ENCODE measurements at regions not wholly inside any gene's neighbourhood (a gene's known extent, or its start where the extent isn't known, plus 50 kb on each side); places are given as distances from the start of the nearest gene placed in this dataset.

- TF ChIP-seq, protein P1, sequence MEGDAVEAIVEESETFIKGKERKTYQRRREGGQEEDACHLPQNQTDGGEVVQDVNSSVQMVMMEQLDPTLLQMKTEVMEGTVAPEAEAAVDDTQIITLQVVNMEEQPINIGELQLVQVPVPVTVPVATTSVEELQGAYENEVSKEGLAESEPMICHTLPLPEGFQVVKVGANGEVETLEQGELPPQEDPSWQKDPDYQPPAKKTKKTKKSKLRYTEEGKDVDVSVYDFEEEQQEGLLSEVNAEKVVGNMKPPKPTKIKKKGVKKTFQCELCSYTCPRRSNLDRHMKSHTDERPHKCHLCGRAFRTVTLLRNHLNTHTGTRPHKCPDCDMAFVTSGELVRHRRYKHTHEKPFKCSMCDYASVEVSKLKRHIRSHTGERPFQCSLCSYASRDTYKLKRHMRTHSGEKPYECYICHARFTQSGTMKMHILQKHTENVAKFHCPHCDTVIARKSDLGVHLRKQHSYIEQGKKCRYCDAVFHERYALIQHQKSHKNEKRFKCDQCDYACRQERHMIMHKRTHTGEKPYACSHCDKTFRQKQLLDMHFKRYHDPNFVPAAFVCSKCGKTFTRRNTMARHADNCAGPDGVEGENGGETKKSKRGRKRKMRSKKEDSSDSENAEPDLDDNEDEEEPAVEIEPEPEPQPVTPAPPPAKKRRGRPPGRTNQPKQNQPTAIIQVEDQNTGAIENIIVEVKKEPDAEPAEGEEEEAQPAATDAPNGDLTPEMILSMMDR (IDR thresholded peaks at IDR 0.05), result no peak
- H3K4me1 ChIP-seq (ENCODE audit: control insufficient read depth in 1 of 2, low read depth in 2 of 2), result no peaks in the 10 kb centered on the region
- H3K9me3 ChIP-seq, result no peaks in the 10 kb centered on the region
- H3K36me3 ChIP-seq, result no peaks in the 10 kb centered on the region
- no peak for DNase-seq (ENCODE audit: low spot score)
- H3K27ac ChIP-seq, result no peak overlapping the region
- H3K4me3 ChIP-seq, result no peak overlapping the region
- ATAC-seq (ENCODE audit: insufficient number of reproducible peaks, low FRiP score, low read depth), result no peak
- no peaks in the 10 kb centered on the region for H3K27me3 ChIP-seq (replicated peaks; ENCODE audit: insufficient read depth)
Observed at GRCh38 chr3:102570511-102570910, 135.7 kb downstream of the ZPLD1 start.

DNA sequence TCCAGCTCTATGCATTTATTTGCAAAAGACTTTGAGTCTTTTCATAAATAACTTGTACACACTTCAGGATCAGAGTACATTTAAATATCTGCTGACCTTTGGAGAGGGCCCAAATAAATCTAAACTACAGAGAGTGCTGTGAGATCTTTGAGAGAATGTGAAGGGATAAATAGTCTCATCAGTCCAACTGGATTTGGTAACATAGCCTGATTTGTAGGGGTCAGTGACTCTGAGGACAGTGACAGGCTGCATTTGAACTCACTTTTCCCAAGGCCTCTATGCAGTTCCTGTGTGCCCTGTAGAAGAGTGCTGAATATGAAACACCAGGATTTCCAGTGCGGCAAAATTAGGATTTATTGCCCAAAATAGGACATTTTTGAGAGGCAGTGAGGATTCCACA is 136.2 kb downstream of the ZPLD1 start:
- TF ChIP-seq, protein P1 (IDR thresholded peaks at IDR 0.05), result no peak
- no peaks in the 10 kb centered on the region for H3K4me1 ChIP-seq (ENCODE audit: control insufficient read depth in 1 of 2, low read depth in 2 of 2)

DNA sequence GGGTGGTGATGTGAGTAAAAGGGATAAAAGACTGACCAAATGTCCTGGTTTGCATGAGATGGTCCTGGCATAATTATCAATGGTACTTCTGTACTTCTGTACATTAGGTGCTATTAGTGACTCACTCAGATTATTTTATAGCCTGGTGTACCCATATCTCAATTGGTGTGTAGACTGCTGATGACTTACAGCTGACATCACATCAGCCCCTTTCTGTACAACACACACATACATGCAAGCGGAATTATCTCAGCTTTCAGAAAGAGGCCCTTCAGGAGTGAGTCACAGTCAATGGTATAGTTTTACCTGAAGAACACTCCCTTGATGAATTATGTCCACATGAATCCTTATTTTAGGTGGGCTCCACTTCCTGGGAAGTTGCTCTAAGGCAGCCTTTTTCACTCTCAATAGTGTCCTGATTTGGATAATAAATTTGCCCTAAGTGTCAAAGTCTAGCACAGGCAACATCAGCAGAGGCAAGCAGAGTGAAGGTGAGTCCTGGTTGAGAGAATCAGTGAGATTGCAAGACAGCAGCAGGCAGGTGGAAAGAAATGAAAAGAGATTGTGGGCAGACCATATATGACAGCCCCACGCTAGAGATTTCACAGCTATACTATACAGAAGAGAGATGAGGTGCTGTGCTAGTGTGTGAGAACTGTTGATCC is 137.0 kb downstream of the ZPLD1 start:
- DNase-seq (ENCODE audit: low spot score) (no peak), ATAC-seq (ENCODE audit: insufficient number of reproducible peaks, low FRiP score, low read depth) (no peak)
- H3K27me3 ChIP-seq (replicated peaks; ENCODE audit: insufficient read depth), result no peaks in the 10 kb centered on the region
- H3K4me1 ChIP-seq (ENCODE audit: control insufficient read depth in 1 of 2, low read depth in 2 of 2), result no peaks in the 10 kb centered on the region
- no peak overlapping the region for H3K4me3 ChIP-seq
- TF ChIP-seq, protein P1 (IDR thresholded peaks at IDR 0.05), result no peak
- no peak overlapping the region for H3K27ac ChIP-seq
- no peaks in the 10 kb centered on the region for H3K36me3 ChIP-seq
- H3K9me3 ChIP-seq, result no peaks in the 10 kb centered on the region

More for the DNA sequence above, 136.2 kb downstream of the ZPLD1 start:
- H3K27ac ChIP-seq, result no peak overlapping the region
- H3K27me3 ChIP-seq (replicated peaks; ENCODE audit: insufficient read depth), result no peaks in the 10 kb centered on the region
- no peaks in the 10 kb centered on the region for H3K9me3 ChIP-seq
- ATAC-seq (ENCODE audit: insufficient number of reproducible peaks, low FRiP score, low read depth) (no peak), DNase-seq (ENCODE audit: low spot score) (no peak)
- H3K4me3 ChIP-seq, result no peak overlapping the region
- no peaks in the 10 kb centered on the region for H3K36me3 ChIP-seq

DNA sequence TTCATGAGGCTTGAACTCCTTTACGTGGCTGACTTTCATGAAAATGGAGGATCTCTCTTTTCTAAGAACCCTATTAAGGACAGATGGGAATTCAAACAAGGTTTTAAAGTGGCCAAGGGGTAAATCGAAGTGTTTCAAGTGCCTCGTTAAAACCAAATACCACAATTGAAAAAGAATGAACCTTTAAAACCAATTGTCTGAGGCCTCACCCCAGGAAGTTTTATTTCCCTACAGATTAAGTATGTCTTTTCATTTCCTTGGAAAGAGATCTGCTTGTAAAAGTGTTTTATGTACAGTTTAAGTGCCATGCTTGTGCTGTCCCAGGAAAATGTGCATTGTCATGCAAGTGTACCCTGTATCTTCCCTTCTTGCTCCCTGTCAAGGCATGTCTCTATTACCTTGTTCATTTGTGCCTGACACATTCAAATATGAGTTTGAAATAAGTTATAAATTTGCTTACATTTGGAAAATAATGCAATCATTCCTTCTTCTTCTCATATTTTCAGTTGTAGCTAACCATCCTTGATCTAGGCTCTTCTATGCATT is 138.7 kb downstream of the ZPLD1 start:
- ATAC-seq (ENCODE audit: insufficient number of reproducible peaks, low FRiP score, low read depth) (no peak), DNase-seq (ENCODE audit: low spot score) (no peak)
- Histone ChIP-seq H3K4me1 (ENCODE audit: control insufficient read depth in 1 of 2, low read depth in 2 of 2) (no peaks in the 10 kb centered on the region), H3K27ac (no peak overlapping the region), H3K36me3 (no peaks in the 10 kb centered on the region), H3K27me3 (replicated peaks; ENCODE audit: insufficient read depth) (no peaks in the 10 kb centered on the region), H3K9me3 (no peaks in the 10 kb centered on the region), H3K4me3 (no peak overlapping the region)
- TF ChIP-seq, protein P1 (IDR thresholded peaks at IDR 0.05), result no peak

DNA sequence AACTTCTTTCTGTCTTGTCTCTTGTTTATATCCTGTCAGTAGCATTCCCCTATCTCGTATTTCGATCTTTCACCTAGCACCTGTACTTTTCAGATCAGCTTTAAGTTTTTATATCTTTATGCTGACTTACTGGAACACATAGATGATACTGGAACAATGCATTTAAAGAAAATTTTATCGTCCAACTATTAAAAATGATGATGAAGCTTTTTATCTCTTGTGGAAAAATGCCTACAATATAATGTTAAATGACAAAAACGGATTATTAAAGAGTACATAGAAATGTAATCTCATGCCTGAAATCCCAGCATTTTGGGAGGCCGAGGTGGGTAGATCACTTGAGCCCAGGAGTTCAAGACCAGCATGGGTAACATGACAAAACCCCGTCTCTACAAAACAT is 139.5 kb downstream of the ZPLD1 start:
- Histone ChIP-seq H3K4me1 (ENCODE audit: control insufficient read depth in 1 of 2, low read depth in 2 of 2) (no peaks in the 10 kb centered on the region), H3K27ac (no peak overlapping the region), H3K27me3 (replicated peaks; ENCODE audit: insufficient read depth) (no peaks in the 10 kb centered on the region), H3K9me3 (no peaks in the 10 kb centered on the region), H3K4me3 (no peak overlapping the region), H3K36me3 (no peaks in the 10 kb centered on the region)
- ATAC-seq (ENCODE audit: insufficient number of reproducible peaks, low FRiP score, low read depth), result no peak
- TF ChIP-seq, protein P1 (IDR thresholded peaks at IDR 0.05), result no peak
- no peak for DNase-seq (ENCODE audit: low spot score)

Measured in thoracic aorta (tissue), 2 donors.